ENCODE measurements at regions not wholly inside any gene's neighbourhood (a gene's known extent, or its start where the extent isn't known, plus 50 kb on each side); places are given as distances from the start of the nearest gene placed in this dataset.

- no peaks in the 10 kb centered on the region for H3F3A ChIP-seq (ENCODE audit: insufficient read depth, low read depth)
- ChIA-PET POLR2A (ENCODE audit: unreplicated experiment) (interaction anchor here (0.5 kb wide), 1 partner anchor 27 kb away, joined by 3 read pairs; no protein-coding TSS in a partner anchor), CTCF (no interaction called here)
- TF ChIP-seq CTCF (conservative IDR thresholded peaks at IDR 0.05): no peak
- TF ChIP-seq EZH2 (IDR thresholded peaks at IDR 0.05; ENCODE audit: low read depth): no peak
- H3K4me3 ChIP-seq: no peak overlapping the region
- peaks cover 6% of the 10 kb centered on the region; the same call in 1 of the 2 replicates for H3K4me1 ChIP-seq (replicated peaks; ENCODE audit: insufficient read depth)
- BruUV-seq (replicated peaks): no TSS peak
- no peaks in the 10 kb centered on the region for H3K79me2 ChIP-seq (ENCODE audit: low read depth)
- no peak for DNase-seq
- H3K9me2 ChIP-seq (ENCODE audit: insufficient read depth): no peaks in the 10 kb centered on the region
- H3K27ac ChIP-seq: no peak overlapping the region
- no peak overlapping the region for H2AFZ ChIP-seq
- no peaks in the 10 kb centered on the region for H3K27me3 ChIP-seq (ENCODE audit: insufficient read depth, low read depth)
- no peak overlapping the region for H3K4me2 ChIP-seq
- no peaks in the 10 kb centered on the region for H4K20me1 ChIP-seq (ENCODE audit: insufficient read depth)
- intact Hi-C loops (cut with micrococcal nuclease; ENCODE audit: unreplicated experiment): no loop called here
- H3K36me3 ChIP-seq (ENCODE audit: low read depth): no peaks in the 10 kb centered on the region
- H3K9me3 ChIP-seq (ENCODE audit: insufficient read depth, low read depth): no peaks in the 10 kb centered on the region
Observed at GRCh38 chr6:130672153-130672552, 155.1 kb upstream of the SMLR1 start.

GRCh38 chr6:130674604-130675003 is 152.6 kb upstream of the SMLR1 start:
- no peaks in the 10 kb centered on the region for H3K27me3 ChIP-seq (ENCODE audit: insufficient read depth, low read depth)
- H3K27ac ChIP-seq: no peak overlapping the region
- no peaks in the 10 kb centered on the region for H3K79me2 ChIP-seq (ENCODE audit: low read depth)
- CTCF ChIA-PET: no interaction called here
- POLR2A ChIA-PET (ENCODE audit: unreplicated experiment): no interaction called here
- H3K4me3 ChIP-seq: no peak overlapping the region
- no peaks in the 10 kb centered on the region for H3K36me3 ChIP-seq (ENCODE audit: low read depth)
- TF ChIP-seq CTCF (conservative IDR thresholded peaks at IDR 0.05) (no peak), EZH2 (IDR thresholded peaks at IDR 0.05; ENCODE audit: low read depth) (no peak)
- no peaks in the 10 kb centered on the region for H4K20me1 ChIP-seq (ENCODE audit: insufficient read depth)
- H3K4me2 ChIP-seq: no peak overlapping the region
- DNase-seq: no peak
- no TSS peak for BruUV-seq (replicated peaks)
- intact Hi-C loops (cut with micrococcal nuclease; ENCODE audit: unreplicated experiment): no loop called here
- H3F3A ChIP-seq (ENCODE audit: insufficient read depth, low read depth): no peaks in the 10 kb centered on the region
- H3K4me1 ChIP-seq (replicated peaks; ENCODE audit: insufficient read depth): peaks cover 6% of the 10 kb centered on the region; the same call in 1 of the 2 replicates
- no peaks in the 10 kb centered on the region for H3K9me2 ChIP-seq (ENCODE audit: insufficient read depth)
- no peaks in the 10 kb centered on the region for H3K9me3 ChIP-seq (ENCODE audit: insufficient read depth, low read depth)
- H2AFZ ChIP-seq: no peak overlapping the region

- Histone ChIP-seq H3K79me2 (ENCODE audit: low read depth) (no peaks in the 10 kb centered on the region), H3K9me2 (ENCODE audit: insufficient read depth) (no peaks in the 10 kb centered on the region), H3K4me2 (no peak overlapping the region), H3K9me3 (ENCODE audit: insufficient read depth, low read depth) (no peaks in the 10 kb centered on the region), H4K20me1 (ENCODE audit: insufficient read depth) (no peaks in the 10 kb centered on the region), H3K4me1 (replicated peaks; ENCODE audit: insufficient read depth) (peaks cover 6% of the 10 kb centered on the region; the same call in 1 of the 2 replicates), H3F3A (ENCODE audit: insufficient read depth, low read depth) (no peaks in the 10 kb centered on the region), H3K4me3 (no peak overlapping the region), H3K27me3 (ENCODE audit: insufficient read depth, low read depth) (no peaks in the 10 kb centered on the region), H3K36me3 (ENCODE audit: low read depth) (no peaks in the 10 kb centered on the region), H2AFZ (no peak overlapping the region), H3K27ac (no peak overlapping the region)
- BruUV-seq (replicated peaks): no TSS peak
- intact Hi-C loops (cut with micrococcal nuclease; ENCODE audit: unreplicated experiment): no loop called here
- CTCF ChIA-PET: no interaction called here
- no peak for DNase-seq
- no peak for TF ChIP-seq CTCF (conservative IDR thresholded peaks at IDR 0.05)
- TF ChIP-seq EZH2 (IDR thresholded peaks at IDR 0.05; ENCODE audit: low read depth): no peak
- POLR2A ChIA-PET (ENCODE audit: unreplicated experiment): no interaction called here
Observed at GRCh38 chr6:130675072-130675471, 152.1 kb upstream of the SMLR1 start.

All from PC-9 (cell line).